CD4-positive, CD25-positive, alpha-beta regulatory T cell (primary cell): ENCODE measurements at regions not wholly inside any gene's neighbourhood (a gene's known extent, or its start where the extent isn't known, plus 50 kb on each side); places are given as distances from the start of the nearest gene placed in this dataset.

Source experiments
- ATAC-seq, 2 donors: fragments of 150-1000 bp; cut with Tn5 transposase; one replicate each; pipeline ENCODE4 v1.10.0; 2021; ENCODE audit warnings: low read depth in 2 of 2, moderate number of reproducible peaks in 2 of 2, moderate library complexity in 1 of 2
- DNase-seq, 3 donors: peaks; one replicate each; pipeline versions ENCODE4 v3.0.0 to v3.0.0-alpha.2; 2012 to 2022; ENCODE audit warnings: mixed read lengths in 1 of 3
- H3K27ac ChIP-seq: one replicate; pipeline ENCODE4 v1.7.0; 2013; ENCODE audit warnings: mild to moderate bottlenecking, low read length; ENCODE audit not compliant: insufficient read depth, poor library complexity, severe bottlenecking
- H3K27me3 ChIP-seq: one replicate; pipeline ENCODE4 v1.7.0; 2013; ENCODE audit warnings: low read length; ENCODE audit not compliant: control insufficient read depth, insufficient read depth
- H3K36me3 ChIP-seq: one replicate; pipeline ENCODE4 v1.7.0; 2013; ENCODE audit warnings: mild to moderate bottlenecking, low read length, moderate library complexity; ENCODE audit not compliant: control insufficient read depth, insufficient read depth
- H3K4me1 ChIP-seq: 2 replicates; pipeline ENCODE4 v1.7.0; 2013; ENCODE audit warnings: mild to moderate bottlenecking, low read length; ENCODE audit not compliant: insufficient read depth, control insufficient read depth, poor library complexity, severe bottlenecking
- H3K4me3 ChIP-seq: one replicate; pipeline ENCODE4 v1.7.0; 2013; ENCODE audit warnings: low read depth, mild to moderate bottlenecking, low read length, moderate library complexity
- H3K9me3 ChIP-seq, 2 experiments: 1 replicate in 1 of 2; 2 replicates in 1 of 2; pipeline ENCODE4 v1.7.0; 2013; ENCODE audit warnings: low read length in 2 of 2, mild to moderate bottlenecking in 1 of 2, moderate library complexity in 1 of 2; ENCODE audit not compliant: control insufficient read depth in 2 of 2
- H3K27ac Mint-ChIP-seq, 3 donors: one replicate each; pipeline ENCODE4 v1.8.0; 2020 to 2022; ENCODE audit warnings: mild to moderate bottlenecking in 3 of 3, mixed read lengths in 3 of 3, moderate library complexity in 2 of 3
- H3K27me3 Mint-ChIP-seq: one replicate; pipeline ENCODE4 v1.8.0; 2022; ENCODE audit warnings: mild to moderate bottlenecking, mixed read lengths
- H3K36me3 Mint-ChIP-seq: one replicate; pipeline ENCODE4 v1.8.0; 2020; ENCODE audit warnings: mixed read lengths
- H3K4me1 Mint-ChIP-seq, 4 donors: one replicate each; pipeline ENCODE4 v1.8.0; 2020 to 2022; ENCODE audit warnings: mixed read lengths in 4 of 4, mild to moderate bottlenecking in 1 of 4
- H3K4me3 Mint-ChIP-seq, 4 donors: one replicate each; pipeline ENCODE4 v1.8.0; 2020 to 2022; ENCODE audit warnings: mild to moderate bottlenecking in 4 of 4, mixed read lengths in 4 of 4, moderate library complexity in 3 of 4
- H3K9me3 Mint-ChIP-seq, 7 donors: one replicate each; pipeline ENCODE4 v1.8.0; 2020 to 2022; ENCODE audit warnings: mixed read lengths in 7 of 7, mild to moderate bottlenecking in 3 of 7, moderate library complexity in 2 of 7

- no peak for ATAC-seq
- no peaks in the 10 kb centered on the region for H3K4me1 Mint-ChIP-seq
- no peaks in the 10 kb centered on the region for H3K27me3 Mint-ChIP-seq
- Histone ChIP-seq H3K4me3 (no peak overlapping the region), H3K27ac (no peak overlapping the region), H3K27me3 (no peaks in the 10 kb centered on the region), H3K9me3 (no peaks in the 10 kb centered on the region), H3K4me1 (no peaks in the 10 kb centered on the region), H3K36me3 (no peaks in the 10 kb centered on the region)
- peaks cover 0 to 11% (median 5%) of the 10 kb centered on the region in 7 donors for H3K9me3 Mint-ChIP-seq
- no peak overlapping the region for H3K4me3 Mint-ChIP-seq
- H3K36me3 Mint-ChIP-seq: no peaks in the 10 kb centered on the region
- DNase-seq: no peak
- no peak overlapping the region for H3K27ac Mint-ChIP-seq
Observed at GRCh38 chr5:21694567-21694966, 1158.6 kb downstream of the CDH12 start.

GRCh38 chr5:21693591-21693990 lies 1159.6 kb downstream of the CDH12 start:
- H3K36me3 ChIP-seq: no peaks in the 10 kb centered on the region
- H3K4me1 ChIP-seq: no peaks in the 10 kb centered on the region
- no peak overlapping the region for H3K27ac ChIP-seq
- peaks cover 0 to 7% (median 4%) of the 10 kb centered on the region in 7 donors for H3K9me3 Mint-ChIP-seq
- no peak overlapping the region for H3K4me3 Mint-ChIP-seq
- no peaks in the 10 kb centered on the region for H3K36me3 Mint-ChIP-seq
- no peak overlapping the region for H3K4me3 ChIP-seq
- H3K27me3 Mint-ChIP-seq: no peaks in the 10 kb centered on the region
- no peaks in the 10 kb centered on the region for H3K9me3 ChIP-seq
- no peaks in the 10 kb centered on the region for H3K4me1 Mint-ChIP-seq
- no peak for DNase-seq
- no peak overlapping the region for H3K27ac Mint-ChIP-seq
- ATAC-seq: no peak
- no peaks in the 10 kb centered on the region for H3K27me3 ChIP-seq

GRCh38 chr5:21689587-21689986 lies 1163.6 kb downstream of the CDH12 start:
- DNase-seq (no peak), ATAC-seq (no peak)
- Mint-ChIP-seq H3K4me1 (no peaks in the 10 kb centered on the region), H3K36me3 (no peaks in the 10 kb centered on the region), H3K27ac (no peak overlapping the region), H3K4me3 (no peak overlapping the region), H3K9me3 (peaks cover 0 to 9% (median 4%) of the 10 kb centered on the region in 7 donors), H3K27me3 (no peaks in the 10 kb centered on the region)
- Histone ChIP-seq H3K27me3 (no peaks in the 10 kb centered on the region), H3K4me3 (no peak overlapping the region), H3K36me3 (no peaks in the 10 kb centered on the region), H3K27ac (no peak overlapping the region), H3K9me3 (no peaks in the 10 kb centered on the region), H3K4me1 (no peaks in the 10 kb centered on the region)

- no peaks in the 10 kb centered on the region for H3K9me3 ChIP-seq
- no peaks in the 10 kb centered on the region for H3K4me1 ChIP-seq
- H3K27me3 Mint-ChIP-seq: no peaks in the 10 kb centered on the region
- ATAC-seq (no peak), DNase-seq (no peak)
- H3K27ac ChIP-seq: no peak overlapping the region
- H3K9me3 Mint-ChIP-seq: peaks cover 0 to 9% (median 5%) of the 10 kb centered on the region in 7 donors
- no peak overlapping the region for H3K4me3 ChIP-seq
- H3K36me3 ChIP-seq: no peaks in the 10 kb centered on the region
- no peaks in the 10 kb centered on the region for H3K4me1 Mint-ChIP-seq
- H3K27me3 ChIP-seq: no peaks in the 10 kb centered on the region
- H3K4me3 Mint-ChIP-seq: no peak overlapping the region
- H3K27ac Mint-ChIP-seq: no peak overlapping the region
- H3K36me3 Mint-ChIP-seq: no peaks in the 10 kb centered on the region
Observed at GRCh38 chr5:21688655-21689054, 1164.5 kb downstream of the CDH12 start.

GRCh38 chr5:21687621-21688020 lies 1165.5 kb downstream of the CDH12 start:
- H3K9me3 Mint-ChIP-seq: peaks cover 0 to 9% (median 5%) of the 10 kb centered on the region in 7 donors
- no peaks in the 10 kb centered on the region for H3K36me3 ChIP-seq
- H3K4me1 ChIP-seq: no peaks in the 10 kb centered on the region
- H3K27me3 Mint-ChIP-seq: no peaks in the 10 kb centered on the region
- H3K27ac ChIP-seq: no peak overlapping the region
- DNase-seq: no peak
- H3K27ac Mint-ChIP-seq: no peak overlapping the region
- no peak for ATAC-seq
- no peaks in the 10 kb centered on the region for H3K4me1 Mint-ChIP-seq
- no peaks in the 10 kb centered on the region for H3K9me3 ChIP-seq
- no peak overlapping the region for H3K4me3 ChIP-seq
- H3K27me3 ChIP-seq: no peaks in the 10 kb centered on the region
- H3K36me3 Mint-ChIP-seq: no peaks in the 10 kb centered on the region
- no peak overlapping the region for H3K4me3 Mint-ChIP-seq

GRCh38 chr5:21686706-21687105 lies 1166.4 kb downstream of the CDH12 start:
- Histone ChIP-seq H3K4me1 (no peaks in the 10 kb centered on the region), H3K9me3 (no peaks in the 10 kb centered on the region), H3K36me3 (no peaks in the 10 kb centered on the region), H3K4me3 (no peak overlapping the region), H3K27ac (no peak overlapping the region), H3K27me3 (no peaks in the 10 kb centered on the region)
- no peak for DNase-seq
- ATAC-seq: no peak
- H3K9me3 Mint-ChIP-seq: peaks cover 0 to 9% (median 5%) of the 10 kb centered on the region in 7 donors
- H3K27me3 Mint-ChIP-seq: no peaks in the 10 kb centered on the region
- H3K4me3 Mint-ChIP-seq: no peak overlapping the region
- H3K36me3 Mint-ChIP-seq: no peaks in the 10 kb centered on the region
- H3K27ac Mint-ChIP-seq: no peak overlapping the region
- no peaks in the 10 kb centered on the region for H3K4me1 Mint-ChIP-seq

- DNase-seq: no peak
- H3K4me1 Mint-ChIP-seq: no peaks in the 10 kb centered on the region
- Histone ChIP-seq H3K36me3 (no peaks in the 10 kb centered on the region), H3K27ac (no peak overlapping the region), H3K27me3 (no peaks in the 10 kb centered on the region), H3K4me3 (no peak overlapping the region), H3K9me3 (no peaks in the 10 kb centered on the region), H3K4me1 (no peaks in the 10 kb centered on the region)
- H3K27me3 Mint-ChIP-seq: no peaks in the 10 kb centered on the region
- no peaks in the 10 kb centered on the region for H3K36me3 Mint-ChIP-seq
- H3K9me3 Mint-ChIP-seq: peaks cover 0 to 9% (median 5%) of the 10 kb centered on the region in 7 donors
- ATAC-seq: no peak
- no peak overlapping the region for H3K27ac Mint-ChIP-seq
- no peak overlapping the region for H3K4me3 Mint-ChIP-seq
Observed at GRCh38 chr5:21685522-21685921, 1167.6 kb downstream of the CDH12 start.

- H3K4me1 Mint-ChIP-seq: no peaks in the 10 kb centered on the region
- ATAC-seq (no peak), DNase-seq (no peak)
- H3K9me3 Mint-ChIP-seq: peaks cover 3 to 9% (median 5%) of the 10 kb centered on the region in 7 donors
- Histone ChIP-seq H3K36me3 (no peaks in the 10 kb centered on the region), H3K9me3 (no peaks in the 10 kb centered on the region), H3K4me3 (no peak overlapping the region), H3K27me3 (no peaks in the 10 kb centered on the region), H3K27ac (no peak overlapping the region), H3K4me1 (no peaks in the 10 kb centered on the region)
- no peak overlapping the region for H3K4me3 Mint-ChIP-seq
- no peaks in the 10 kb centered on the region for H3K36me3 Mint-ChIP-seq
- no peaks in the 10 kb centered on the region for H3K27me3 Mint-ChIP-seq
- H3K27ac Mint-ChIP-seq: no peak overlapping the region
Observed at GRCh38 chr5:21684992-21685391, 1168.2 kb downstream of the CDH12 start.
